GM12878 (cell line): ENCODE measurements at regions not wholly inside any gene's neighbourhood (a gene's known extent, or its start where the extent isn't known, plus 50 kb on each side); places are given as distances from the start of the nearest gene placed in this dataset.

Source experiments
- ATAC-seq: fragments of 200-7000 bp; cut with Tn5 transposase; 3 replicates; pipeline ENCODE4 v1.9.1; 2020; ENCODE audit warnings: mild to moderate bottlenecking, moderate library complexity
- BruUV-seq: library from RNA; stranded (reverse); fragments of 400-500 nt; replicated peaks from 2 replicates; lab custom pipeline; 2021; lab: Mats Ljungman, UMichigan
- CTCF ChIA-PET: fragments of 300-600 bp; sonication (Branson Sonifier 250); formaldehyde crosslinking; extraction: SDS; loops from one replicate; lab custom pipeline; 2021; ENCODE audit warnings: inconsistent platforms; lab: Yijun Ruan, JAX
- POLR2A ChIA-PET: fragments of 350-600 bp; formaldehyde crosslinking; extraction: SDS; loops from one replicate; lab custom pipeline; 2021; ENCODE audit warnings: inconsistent platforms; lab: Charles Lee
- RAD21 ChIA-PET: fragments of 300-600 bp; sonication (Branson Sonifier 250); formaldehyde crosslinking; loops from one replicate; lab custom pipeline; 2023; ENCODE audit warnings: antibody characterized with exemption; ENCODE audit not compliant: unreplicated experiment; lab: Charles Lee
- SMC1A ChIA-PET: fragments of 300-600 bp; sonication (Branson Sonifier 250); formaldehyde crosslinking; loops from one replicate; lab custom pipeline; 2023; ENCODE audit not compliant: unreplicated experiment, uncharacterized antibody; lab: Charles Lee
- DNase-seq: peaks from one replicate; pipeline ENCODE4 v3.0.0-alpha.2; 2011; ENCODE audit warnings: low read depth, low spot score
- FAIRE-seq: peaks from 3 replicates; lab custom pipeline; 2011; peaks lifted over from hg19 to GRCh38; lab: Jason Lieb, UNC
- H2AFZ ChIP-seq: 2 replicates; pipeline ENCODE4 v1.6.0; 2011; ENCODE audit warnings: low read depth, low read length, control low read depth; ENCODE audit not compliant: control insufficient read depth
- H3K27ac ChIP-seq: 2 replicates; pipeline ENCODE4 v1.5.1; 2011; ENCODE audit warnings: control low read depth; ENCODE audit not compliant: control insufficient read depth, insufficient read depth
- H3K27me3 ChIP-seq, 2 experiments: replicated peaks in 1 of 2; 2 replicates each; pipeline versions ENCODE4 v1.6.0 to v1.6.1; 2011; ENCODE audit warnings: low read length in 1 of 2; ENCODE audit not compliant: control insufficient read depth in 2 of 2, insufficient read depth in 2 of 2
- H3K36me3 ChIP-seq, 2 experiments: 2 replicates each; pipeline ENCODE4 v1.5.1; 2011; ENCODE audit warnings: low read length in 1 of 2; ENCODE audit not compliant: control insufficient read depth in 2 of 2, insufficient read depth in 2 of 2
- H3K4me1 ChIP-seq: 2 replicates; pipeline ENCODE4 v1.6.1; 2011; ENCODE audit warnings: mild to moderate bottlenecking, low read length, moderate library complexity, mixed read lengths; ENCODE audit not compliant: control insufficient read depth, insufficient read depth
- H3K4me2 ChIP-seq: 2 replicates; pipeline ENCODE4 v1.6.0; 2011; ENCODE audit warnings: control low read depth; ENCODE audit not compliant: control insufficient read depth, insufficient read depth
- H3K4me3 ChIP-seq: fragments of 200-600 bp; sonication (generic); 2 replicates; pipeline ENCODE4 v1.5.1; 2016
- H3K79me2 ChIP-seq: 2 replicates; pipeline ENCODE4 v1.6.0; 2011; ENCODE audit warnings: low read length; ENCODE audit not compliant: control insufficient read depth, insufficient read depth
- H3K9ac ChIP-seq: 2 replicates; pipeline ENCODE4 v1.8.0; 2011; ENCODE audit warnings: low read length, control low read depth, mixed read lengths; ENCODE audit not compliant: control insufficient read depth, insufficient read depth
- H3K9me3 ChIP-seq: replicated peaks from 3 replicates; pipeline ENCODE4 v1.5.1; 2011; ENCODE audit warnings: mild to moderate bottlenecking, low read length; ENCODE audit not compliant: control insufficient read depth, insufficient read depth
- H4K20me1 ChIP-seq: 2 replicates; pipeline ENCODE4 v1.6.0; 2011; ENCODE audit not compliant: control insufficient read depth, insufficient read depth
- CBFB ChIP-seq: IDR thresholded peaks from 2 replicates; pipeline ENCODE4 v1.6.1; 2016; ENCODE audit warnings: antibody characterized with exemption, low read depth
- EP300 ChIP-seq, 2 experiments: fragments of 150-350 bp in 1 of 2; IDR thresholded peaks; 2 replicates each; pipeline ENCODE4 v1.6.1; 2011 to 2012; ENCODE audit warnings: low read depth in 2 of 2, low read length in 2 of 2, borderline replicate concordance in 1 of 2, improper control_type of control experiment in 1 of 2, inconsistent platforms in 1 of 2; ENCODE audit not compliant: control insufficient read depth in 1 of 2
- MLLT1 ChIP-seq: fragments of 450-650 bp; IDR thresholded peaks from 2 replicates; pipeline ENCODE4 v1.6.1; 2016; ENCODE audit warnings: mild to moderate bottlenecking
- NBN ChIP-seq: fragments of 450-650 bp; IDR thresholded peaks from 2 replicates; pipeline ENCODE4 v1.6.1; 2016
- RELA ChIP-seq: fragments of 450-650 bp; IDR thresholded peaks from 2 replicates; pipeline ENCODE4 v1.8.0; 2014; ENCODE audit warnings: borderline replicate concordance; ENCODE audit not compliant: partially characterized antibody
- RUNX3 ChIP-seq: IDR thresholded peaks from 2 replicates; pipeline ENCODE4 v1.6.1; 2012; ENCODE audit warnings: low read length, inconsistent platforms
- YY1 ChIP-seq: IDR thresholded peaks from 2 replicates; pipeline ENCODE4 v1.6.1; 2011; ENCODE audit warnings: low read depth, mild to moderate bottlenecking, low read length
- ZBTB4 ChIP-seq: fragments of 450-650 bp; formaldehyde crosslinking; IDR thresholded peaks from 2 replicates; pipeline ENCODE4 v1.4.0; 2022; ENCODE audit warnings: mild to moderate bottlenecking, moderate library complexity
- WGBS: methylation state at CpG from one replicate; pipeline ENCODE4 v1.1.6; 2016; ENCODE audit warnings: low lambda C conversion rate; ENCODE audit not compliant: insufficient replicate concordance, insufficient coverage; ENCODE audit errors: missing lambda C conversion rate; 5-methylcytosine and 5-hydroxymethylcytosine counted together
- in situ Hi-C: fragments of 300-500 bp; cut with MboI; formaldehyde crosslinking; loops from 9 replicates; pipeline ENCODE4 v1.14.3; 2018; ENCODE audit warnings: mixed read lengths
- intact Hi-C: fragments of 100-400 bp; cut with micrococcal nuclease; formaldehyde crosslinking; loops from one replicate; pipeline ENCODE4 v1.14.2; 2022; ENCODE audit not compliant: unreplicated experiment

GRCh38 chr17:77332034-77332971, 191.5 kb downstream of the SEC14L1 start:
- ATAC-seq (peak; percentile 48), FAIRE-seq (peak; percentile 61), DNase-seq (no peak)
- Histone ChIP-seq H4K20me1 (no peaks in the 10 kb centered on the region), H3K4me1 (peaks cover 19% of the 10 kb centered on the region), H3K36me3 (peaks cover 0 to 2% of the 10 kb centered on the region in 2 experiments; a peak in 1 of 4 replicates), H3K79me2 (peaks cover 55% of the 10 kb centered on the region), H3K9ac (peak overlapping the region; percentile 55; the same call in 1 of the 2 replicates), H2AFZ (no peak overlapping the region; the same call in 1 of the 2 replicates), H3K9me3 (peaks cover 2% of the 10 kb centered on the region), H3K27ac (peak overlapping the region; percentile 51; the same call in 1 of the 2 replicates), H3K27me3 (no peaks in the 10 kb centered on the region), H3K4me2 (peak overlapping the region; percentile 78), H3K4me3 (peak overlapping the region; percentile 39; the same call in 1 of the 2 replicates)
- ChIA-PET RAD21 (interaction anchor here (1.0 to 4.5 kb wide), 19 partner anchors 8 to 681 kb away, joined by 4 to 56 read pairs (median 9); no protein-coding TSS in a partner anchor), CTCF (interaction anchor here (0.6 to 4.8 kb wide), 29 partner anchors 8 to 681 kb away, joined by 3 to 59 read pairs (median 6); no protein-coding TSS in a partner anchor), POLR2A (interaction anchor here (1.0 to 3.4 kb wide), 5 partner anchors 10 to 109 kb away, joined by 3 to 18 read pairs (median 4); no protein-coding TSS in a partner anchor), SMC1A (interaction anchor here (0.8 to 3.9 kb wide), 28 partner anchors 8 to 681 kb away, joined by 3 to 52 read pairs (median 5); no protein-coding TSS in a partner anchor)
- intact Hi-C loops (loop anchor here (5.0 kb wide), 2 partner anchors 40 to 110 kb away; no protein-coding TSS in a partner anchor), in situ Hi-C loops (loop anchor here (25.0 kb wide), 1 partner anchor 105 kb away; no protein-coding TSS in a partner anchor)
- 21% methylated on average over 13 of the region's 13 CpGs for WGBS
- peak; percentile 65 for TF ChIP-seq RUNX3
- no peak for TF ChIP-seq RELA
- TF ChIP-seq ZBTB4, result no peak
- TF ChIP-seq EP300 (IDR thresholded peaks at IDR 0.05; ENCODE audit: borderline replicate concordance in 1 of 2, control insufficient read depth in 1 of 2, low read depth in 2 of 2, low read length in 2 of 2), result 0 out of 4 replicates have a peak, but pooled peaks of 1 of the 2 experiments have one; percentile 9
- 0 out of 2 replicates have a peak, but pooled peaks have one; percentile 9 for TF ChIP-seq MLLT1
- peak; percentile 5; the same call in 1 of the 2 replicates for TF ChIP-seq NBN
- 0 out of 2 replicates have a peak, but pooled peaks have one; percentile 43 for TF ChIP-seq YY1
- 0 out of 2 replicates have a peak, but pooled peaks have one; percentile 5 for TF ChIP-seq CBFB
- TSS peak; percentile 28 for BruUV-seq
